ENCODE measurements at regions not wholly inside any gene's neighbourhood (a gene's known extent, or its start where the extent isn't known, plus 50 kb on each side); places are given as distances from the start of the nearest gene placed in this dataset.
"Not testable (repeated sequence)": the region's sequence is repeated elsewhere in the genome, so short reads cannot be mapped to it uniquely, and the experiment has no call there.

DNA sequence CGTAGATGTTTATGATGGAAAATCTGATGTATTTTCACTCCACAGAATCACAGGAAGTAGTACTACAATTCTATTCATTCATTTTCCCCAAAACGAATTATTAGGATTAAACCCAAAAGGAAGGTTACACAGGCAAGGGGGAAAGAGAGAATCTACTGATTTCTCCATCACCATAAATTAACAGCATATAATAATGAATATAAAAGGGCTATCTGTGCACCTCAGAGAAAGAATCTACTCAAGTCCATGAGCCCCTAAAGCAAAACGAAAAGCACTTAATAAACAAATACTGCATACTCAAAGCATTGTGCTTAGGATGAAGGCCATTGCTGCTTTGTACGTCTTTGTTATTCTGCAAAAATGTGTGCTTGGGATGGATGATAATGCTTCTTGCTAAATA lies 740.5 kb upstream of the SEMA6A start:
- DNase-seq (ENCODE audit: low spot score), result no peak
- TF ChIP-seq, protein P1, sequence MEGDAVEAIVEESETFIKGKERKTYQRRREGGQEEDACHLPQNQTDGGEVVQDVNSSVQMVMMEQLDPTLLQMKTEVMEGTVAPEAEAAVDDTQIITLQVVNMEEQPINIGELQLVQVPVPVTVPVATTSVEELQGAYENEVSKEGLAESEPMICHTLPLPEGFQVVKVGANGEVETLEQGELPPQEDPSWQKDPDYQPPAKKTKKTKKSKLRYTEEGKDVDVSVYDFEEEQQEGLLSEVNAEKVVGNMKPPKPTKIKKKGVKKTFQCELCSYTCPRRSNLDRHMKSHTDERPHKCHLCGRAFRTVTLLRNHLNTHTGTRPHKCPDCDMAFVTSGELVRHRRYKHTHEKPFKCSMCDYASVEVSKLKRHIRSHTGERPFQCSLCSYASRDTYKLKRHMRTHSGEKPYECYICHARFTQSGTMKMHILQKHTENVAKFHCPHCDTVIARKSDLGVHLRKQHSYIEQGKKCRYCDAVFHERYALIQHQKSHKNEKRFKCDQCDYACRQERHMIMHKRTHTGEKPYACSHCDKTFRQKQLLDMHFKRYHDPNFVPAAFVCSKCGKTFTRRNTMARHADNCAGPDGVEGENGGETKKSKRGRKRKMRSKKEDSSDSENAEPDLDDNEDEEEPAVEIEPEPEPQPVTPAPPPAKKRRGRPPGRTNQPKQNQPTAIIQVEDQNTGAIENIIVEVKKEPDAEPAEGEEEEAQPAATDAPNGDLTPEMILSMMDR (IDR thresholded peaks at IDR 0.05; ENCODE audit: borderline replicate concordance, control extremely low read depth, extremely low read depth, insufficient read depth, missing control alignments), result no peak
- in situ Hi-C loops (cut with MboI; ENCODE audit: low sequenced_read_pairs, unreplicated experiment), result no loop called here

DNA sequence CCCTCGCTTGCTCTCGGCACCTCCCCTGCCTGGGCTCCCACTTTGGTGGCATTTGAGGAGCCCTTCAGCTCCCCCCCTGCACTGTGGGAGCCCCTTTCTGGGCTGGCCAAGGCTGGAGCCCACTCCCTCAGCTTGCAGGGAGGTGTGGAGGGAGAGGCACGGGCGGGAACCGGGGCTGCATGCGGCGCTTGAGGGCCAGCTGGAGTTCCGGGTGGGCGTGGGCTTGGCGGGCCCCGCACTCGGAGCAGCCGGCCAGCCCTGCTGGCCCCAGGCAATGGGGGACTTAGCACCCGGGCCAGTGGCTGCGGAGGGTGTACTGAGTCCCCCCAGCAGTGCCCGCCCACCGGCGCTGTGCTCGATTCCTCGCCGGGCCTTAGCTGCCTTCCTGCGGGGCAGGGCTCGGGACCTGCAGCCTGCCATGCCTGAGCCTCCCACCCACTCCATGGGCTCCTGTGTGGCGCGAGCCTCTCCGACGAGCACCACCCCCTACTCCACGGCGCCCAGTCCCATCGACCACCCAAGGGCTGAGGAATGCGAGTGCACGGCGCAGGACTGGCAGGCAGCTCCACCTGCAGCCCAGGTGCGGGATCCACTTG lies 730.0 kb upstream of the SEMA6A start:
- in situ Hi-C loops (cut with MboI; ENCODE audit: low sequenced_read_pairs, unreplicated experiment); DNase-seq (ENCODE audit: low spot score): not testable (repeated sequence)

DNA sequence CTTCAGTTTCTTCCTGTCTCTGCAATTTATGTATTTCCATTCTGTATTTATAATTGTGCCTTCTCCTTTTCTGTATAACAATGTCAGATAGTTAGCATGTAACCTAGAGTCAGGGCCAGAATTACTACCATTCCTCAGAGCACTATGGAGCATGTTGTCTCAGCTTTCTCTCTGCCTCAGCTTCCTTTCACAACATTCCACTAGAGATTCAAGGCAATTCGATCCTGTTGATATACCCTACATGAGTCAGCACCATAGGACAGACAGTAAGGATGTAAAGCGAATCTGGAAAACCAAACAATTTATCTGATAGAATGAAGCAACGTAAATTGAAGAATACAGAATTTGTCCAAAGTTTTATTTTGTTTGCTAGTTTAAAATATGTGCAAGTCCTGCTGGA lies 728.3 kb upstream of the SEMA6A start:
- DNase-seq (ENCODE audit: low spot score), result no peak
- TF ChIP-seq, protein P1 (IDR thresholded peaks at IDR 0.05; ENCODE audit: borderline replicate concordance, control extremely low read depth, extremely low read depth, insufficient read depth, missing control alignments), result no peak
- in situ Hi-C loops (cut with MboI; ENCODE audit: low sequenced_read_pairs, unreplicated experiment), result no loop called here

DNA sequence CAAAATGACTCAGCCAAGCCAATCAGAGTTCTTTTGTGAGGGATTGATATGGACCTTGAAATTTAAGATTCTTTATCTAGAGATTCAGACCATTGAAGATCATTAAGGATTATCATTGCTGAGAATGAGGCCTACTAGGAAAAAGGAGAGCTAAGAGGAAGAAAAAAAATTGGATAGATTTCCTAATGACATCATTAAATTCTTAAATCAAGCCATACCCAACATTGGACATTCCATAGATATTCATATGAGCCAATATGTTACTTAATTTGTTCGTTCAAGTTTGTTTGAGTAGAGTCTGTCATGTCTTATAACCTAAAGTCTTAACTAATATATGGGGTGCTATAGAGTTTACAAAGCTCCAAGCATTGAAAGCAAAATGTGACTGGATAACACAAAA lies 727.9 kb upstream of the SEMA6A start:
- no peak for DNase-seq (ENCODE audit: low spot score)
- TF ChIP-seq, protein P1 (IDR thresholded peaks at IDR 0.05; ENCODE audit: borderline replicate concordance, control extremely low read depth, extremely low read depth, insufficient read depth, missing control alignments), result no peak
- in situ Hi-C loops (cut with MboI; ENCODE audit: low sequenced_read_pairs, unreplicated experiment), result no loop called here

DNA sequence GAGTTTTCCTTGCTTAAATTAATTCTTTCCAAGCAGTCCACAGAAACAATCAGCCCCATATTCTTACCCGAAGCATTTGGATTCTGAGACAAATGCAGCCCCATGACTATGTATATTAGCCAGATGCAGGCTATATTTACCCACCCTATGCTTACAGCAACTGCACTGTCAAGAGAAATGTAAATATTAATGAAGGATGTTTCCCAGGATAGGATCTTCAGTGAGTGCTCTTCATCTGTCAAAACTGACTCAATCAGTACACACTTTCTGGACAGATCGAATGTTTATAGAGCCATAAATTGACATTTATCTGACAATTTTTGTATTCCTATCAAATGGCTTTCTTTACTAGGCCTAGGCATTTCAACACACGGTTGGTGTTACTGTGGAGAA lies 725.3 kb upstream of the SEMA6A start:
- TF ChIP-seq, protein P1 (IDR thresholded peaks at IDR 0.05; ENCODE audit: borderline replicate concordance, control extremely low read depth, extremely low read depth, insufficient read depth, missing control alignments), result no peak
- in situ Hi-C loops (cut with MboI; ENCODE audit: low sequenced_read_pairs, unreplicated experiment), result no loop called here
- DNase-seq (ENCODE audit: low spot score), result no peak

DNA sequence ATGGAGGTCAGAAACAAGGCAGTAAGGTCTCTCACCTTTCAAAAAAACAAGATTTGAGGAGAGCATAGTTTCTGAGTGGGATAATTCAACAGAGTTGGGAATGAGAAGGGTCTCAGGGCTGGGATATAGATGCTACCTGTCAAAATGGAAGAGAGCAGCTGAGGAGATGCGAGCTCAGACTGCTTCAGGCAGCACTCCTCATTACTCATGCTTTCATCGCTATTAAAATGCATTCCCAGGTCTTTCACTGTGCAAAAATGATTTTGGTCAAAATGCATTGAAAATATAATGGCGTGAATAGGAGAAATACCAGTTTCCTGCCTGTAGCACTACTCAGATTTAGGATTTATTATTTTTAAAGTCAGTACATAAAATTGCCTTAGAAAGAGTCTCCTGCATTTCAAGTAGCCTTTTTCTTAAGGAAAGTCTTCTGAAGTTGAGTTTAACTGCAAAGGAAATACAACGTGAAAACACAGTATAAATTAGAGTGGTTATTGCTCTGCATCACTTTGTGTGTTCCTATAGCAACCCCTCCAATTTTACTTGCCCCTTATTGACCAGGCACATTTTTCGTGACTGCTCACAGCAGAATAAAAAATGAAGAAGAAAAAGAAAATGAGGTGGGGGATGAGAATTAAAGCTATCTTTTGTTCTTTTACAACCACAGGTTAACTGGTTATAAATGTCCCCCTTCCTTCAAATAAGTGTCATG lies 724.8 kb upstream of the SEMA6A start:
- in situ Hi-C loops (cut with MboI; ENCODE audit: low sequenced_read_pairs, unreplicated experiment), result no loop called here

DNA sequence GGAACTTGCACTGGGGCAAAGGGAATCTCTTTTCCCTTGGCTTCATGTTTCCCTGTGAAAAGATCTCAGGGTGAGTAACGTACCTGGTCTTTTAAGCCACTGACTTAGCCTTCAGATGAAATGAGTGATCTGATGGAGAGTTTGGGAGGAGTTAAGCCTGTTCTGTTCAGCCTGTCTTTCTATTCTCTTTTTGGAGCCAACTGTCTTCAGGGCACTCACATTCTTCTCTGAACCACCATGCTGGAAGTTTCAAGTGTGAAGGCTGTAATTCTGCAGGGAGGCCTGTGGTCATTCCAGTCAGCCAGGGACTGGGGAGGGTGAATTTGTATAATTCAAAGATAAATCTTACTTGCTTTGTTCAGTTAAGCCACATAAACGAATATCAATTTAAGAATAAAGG lies 722.2 kb upstream of the SEMA6A start:
- no peak for DNase-seq (ENCODE audit: low spot score)
- in situ Hi-C loops (cut with MboI; ENCODE audit: low sequenced_read_pairs, unreplicated experiment), result no loop called here
- TF ChIP-seq, protein P1 (IDR thresholded peaks at IDR 0.05; ENCODE audit: borderline replicate concordance, control extremely low read depth, extremely low read depth, insufficient read depth, missing control alignments), result no peak

More for the DNA sequence above, 724.8 kb upstream of the SEMA6A start:
- no peak for DNase-seq (ENCODE audit: low spot score)
- TF ChIP-seq, protein P1 (IDR thresholded peaks at IDR 0.05; ENCODE audit: borderline replicate concordance, control extremely low read depth, extremely low read depth, insufficient read depth, missing control alignments), result no peak
